Gastroesophageal sphincter (tissue), 4 donors: ENCODE measurements at regions not wholly inside any gene's neighbourhood (a gene's known extent, or its start where the extent isn't known, plus 50 kb on each side); places are given as distances from the start of the nearest gene placed in this dataset.
A peak's percentile ranks its signal among the peaks of the same experiment; 100 is the strongest.

Experiments
- ATAC-seq: fragments of 150-250 bp; one replicate; pipeline ENCODE4 v1.9.1; 2016; ENCODE audit warnings: mild to moderate bottlenecking, moderate library complexity
- H3K27ac ChIP-seq, 4 donors: fragments of 200-600 bp; sonication (generic) in 3 of 4; 1 replicate in 3 of 4; 2 replicates in 1 of 4; pipeline ENCODE4 v1.5.1; 2016 to 2019
- H3K27me3 ChIP-seq: fragments of 200-600 bp; sonication (generic); one replicate; pipeline ENCODE4 v1.5.1; 2019
- H3K36me3 ChIP-seq, 2 donors: fragments of 200-600 bp; sonication (generic); one replicate each; pipeline ENCODE4 v1.5.1; 2019; ENCODE audit warnings: control low read depth in 1 of 2
- H3K4me1 ChIP-seq, 3 donors: fragments of 200-600 bp; sonication (generic); 1 replicate in 2 of 3; 2 replicates in 1 of 3; pipeline ENCODE4 v1.5.1; 2016 to 2019; ENCODE audit warnings: control low read depth in 2 of 3
- H3K4me3 ChIP-seq, 2 donors: fragments of 200-600 bp; sonication (generic); one replicate each; pipeline ENCODE4 v1.5.1; 2019; ENCODE audit warnings: mild to moderate bottlenecking in 1 of 2, moderate library complexity in 1 of 2
- H3K9me3 ChIP-seq, 3 donors: fragments of 200-600 bp; sonication (generic); one replicate each; pipeline ENCODE4 v1.5.1; 2017 to 2019; ENCODE audit warnings: control low read depth in 2 of 3
- CTCF ChIP-seq, 4 experiments: fragments of 200-600 bp in 2 of 4; fragments of 450-650 bp in 2 of 4; sonication (generic) in 1 of 4; IDR thresholded peaks; one replicate each; pipeline ENCODE4 v1.5.1; 2017 to 2019; ENCODE audit warnings: antibody characterized with exemption in 4 of 4, mild to moderate bottlenecking in 2 of 4, moderate library complexity in 2 of 4
- EP300 ChIP-seq: sonication (generic); formaldehyde crosslinking; IDR thresholded peaks from one replicate; pipeline ENCODE4 v1.6.1; 2017; ENCODE audit warnings: antibody characterized with exemption, mild to moderate bottlenecking
- POLR2A ChIP-seq, 2 donors: fragments of 450-650 bp; IDR thresholded peaks; one replicate each; pipeline ENCODE4 v1.6.1; 2017; ENCODE audit warnings: antibody characterized with exemption in 2 of 2, mild to moderate bottlenecking in 2 of 2, moderate library complexity in 1 of 2
- POLR2AphosphoS5 ChIP-seq: sonication (generic); formaldehyde crosslinking; IDR thresholded peaks from one replicate; pipeline ENCODE4 v1.6.1; 2017; ENCODE audit warnings: antibody characterized with exemption
- WGBS, 2 donors: methylation state at CpG; one replicate each; pipeline ENCODE4 v1.1.5; 2018; ENCODE audit warnings: low coverage in 1 of 2; 5-methylcytosine and 5-hydroxymethylcytosine counted together

- Histone ChIP-seq H3K4me3 (no peak overlapping the region), H3K9me3 (no peaks in the 10 kb centered on the region), H3K36me3 (no peaks in the 10 kb centered on the region), H3K27me3 (peaks cover 9% of the 10 kb centered on the region), H3K27ac (no peak overlapping the region), H3K4me1 (no peaks in the 10 kb centered on the region)
- TF ChIP-seq POLR2A (IDR thresholded peaks at IDR 0.05) (no peak), CTCF (IDR thresholded peaks at IDR 0.05) (no peak), EP300 (no peak), POLR2AphosphoS5 (no peak)
- 76 to 89% methylated on average over 6 of the region's 6 CpGs for WGBS, 2 donors
- no peak for ATAC-seq
Measured at GRCh38 chr6:122859676-122860075, 70.6 kb downstream of the SMPDL3A start.

- Histone ChIP-seq H3K4me1 (no peaks in the 10 kb centered on the region), H3K36me3 (no peaks in the 10 kb centered on the region), H3K27ac (no peak overlapping the region), H3K4me3 (no peak overlapping the region), H3K9me3 (no peaks in the 10 kb centered on the region), H3K27me3 (peaks cover 9% of the 10 kb centered on the region)
- ATAC-seq = no peak
- WGBS, 2 donors = 11 to 25% methylated on average over 1 of the region's 1 CpG
- TF ChIP-seq POLR2A (IDR thresholded peaks at IDR 0.05) (no peak), EP300 (no peak), CTCF (IDR thresholded peaks at IDR 0.05) (no peak), POLR2AphosphoS5 (no peak)
Measured at GRCh38 chr6:122861594-122861993, 72.5 kb downstream of the SMPDL3A start.

GRCh38 chr6:122868137-122868536 is 79.1 kb downstream of the SMPDL3A start:
- ATAC-seq = no peak
- H3K4me1 ChIP-seq = no peaks in the 10 kb centered on the region
- H3K27ac ChIP-seq = no peak overlapping the region
- H3K9me3 ChIP-seq = no peaks in the 10 kb centered on the region
- TF ChIP-seq POLR2A (IDR thresholded peaks at IDR 0.05) (no peak), POLR2AphosphoS5 (no peak), CTCF (IDR thresholded peaks at IDR 0.05) (no peak), EP300 (no peak)
- no peaks in the 10 kb centered on the region for H3K36me3 ChIP-seq
- no peak overlapping the region for H3K4me3 ChIP-seq
- no peaks in the 10 kb centered on the region for H3K27me3 ChIP-seq

- peak; percentile 36 for ATAC-seq
- Histone ChIP-seq H3K9me3 (no peaks in the 10 kb centered on the region), H3K27ac (no peak overlapping the region), H3K4me1 (no peaks in the 10 kb centered on the region), H3K4me3 (no peak overlapping the region), H3K27me3 (no peaks in the 10 kb centered on the region), H3K36me3 (no peaks in the 10 kb centered on the region)
- TF ChIP-seq POLR2AphosphoS5 (no peak), EP300 (no peak), CTCF (IDR thresholded peaks at IDR 0.05) (no peak), POLR2A (IDR thresholded peaks at IDR 0.05) (no peak)
Measured at GRCh38 chr6:122869437-122870024, 80.5 kb downstream of the SMPDL3A start.

GRCh38 chr6:122871079-122871478 is 82.0 kb downstream of the SMPDL3A start:
- Histone ChIP-seq H3K4me3 (no peak overlapping the region), H3K4me1 (no peaks in the 10 kb centered on the region), H3K9me3 (no peaks in the 10 kb centered on the region), H3K36me3 (no peaks in the 10 kb centered on the region), H3K27me3 (no peaks in the 10 kb centered on the region), H3K27ac (no peak overlapping the region)
- no peak for ATAC-seq
- WGBS, 2 donors = 25 to 88% methylated on average over 1 of the region's 1 CpG
- TF ChIP-seq POLR2A (IDR thresholded peaks at IDR 0.05) (no peak), EP300 (no peak), POLR2AphosphoS5 (no peak), CTCF (IDR thresholded peaks at IDR 0.05) (no peak)
